Adrenal gland (tissue), 9 donors: ENCODE measurements at regions not wholly inside any gene's neighbourhood (a gene's known extent, or its start where the extent isn't known, plus 50 kb on each side); places are given as distances from the start of the nearest gene placed in this dataset.

ENCODE experiments used
- DNase-seq, 7 donors: peaks; one replicate each; pipeline ENCODE4 v3.0.0-alpha.2; 2019 to 2020
- H3K27ac ChIP-seq, 5 donors: fragments of 200-600 bp; sonication (generic) in 4 of 5; 1 replicate in 3 of 5; 2 replicates in 2 of 5; pipeline versions ENCODE4 v1.5.1 to v1.8.0; 2016 to 2020; ENCODE audit warnings: mild to moderate bottlenecking in 1 of 5
- H3K27me3 ChIP-seq: fragments of 200-600 bp; 2 replicates; pipeline ENCODE4 v1.8.0; 2021
- H3K36me3 ChIP-seq, 2 donors: fragments of 200-600 bp; replicated peaks in 1 of 2; 1 replicate in 1 of 2; 2 replicates in 1 of 2; pipeline versions ENCODE4 v1.5.1 to v1.8.0; 2018 to 2022
- H3K4me1 ChIP-seq, 2 donors: fragments of 200-600 bp; replicated peaks in 1 of 2; 1 replicate in 1 of 2; 2 replicates in 1 of 2; pipeline versions ENCODE4 v1.5.1 to v1.8.0; 2018 to 2021
- H3K4me3 ChIP-seq, 4 donors: fragments of 200-600 bp; sonication (generic) in 3 of 4; one replicate each; pipeline ENCODE4 v1.5.1; 2016 to 2018
- H3K9me3 ChIP-seq, 3 donors: fragments of 200-600 bp; sonication (generic) in 1 of 3; replicated peaks in 1 of 3; 1 replicate in 2 of 3; 2 replicates in 1 of 3; pipeline versions ENCODE4 v1.5.1 to v1.8.0; 2016 to 2021
- CTCF ChIP-seq, 6 experiments: fragments of 450-650 bp in 4 of 6; fragments of 200-600 bp in 2 of 6; sonication (generic) in 1 of 6; IDR thresholded peaks; 1 replicate in 5 of 6; 2 replicates in 1 of 6; pipeline versions ENCODE4 v1.5.1 to v1.8.0; 2016 to 2021; ENCODE audit warnings: antibody characterized with exemption in 6 of 6, mild to moderate bottlenecking in 2 of 6, moderate library complexity in 1 of 6
- POLR2A ChIP-seq, 2 donors: fragments of 450-650 bp; IDR thresholded peaks; one replicate each; pipeline ENCODE4 v1.6.1; 2017; ENCODE audit warnings: antibody characterized with exemption in 2 of 2, mild to moderate bottlenecking in 2 of 2, moderate library complexity in 1 of 2
- WGBS, 4 donors: extraction: QIAGEN DNeasy Blood & Tissue Kit in 2 of 4; methylation state at CpG; one replicate each; pipeline versions ENCODE4 v1.1.5 to v1.1.7; 2013 to 2017; 5-methylcytosine and 5-hydroxymethylcytosine counted together
- intact Hi-C, 2 donors: fragments of 100-400 bp; cut with DNase I; formaldehyde crosslinking; loops; one replicate each; pipeline versions ENCODE4 v1.14.1 to v1.15.0; 2022 to 2023
- donor health status: healthy with polysubstance abuse.
- donor health status: Bipolar disorder and iron deficiency.
- donor health status: DM: yes; HTN: yes; CAD: no.
- donor health status: DM: no; HTN: no; CAD: no.
- donor health status: DM: no; HTN: no; CAD: no.

DNA sequence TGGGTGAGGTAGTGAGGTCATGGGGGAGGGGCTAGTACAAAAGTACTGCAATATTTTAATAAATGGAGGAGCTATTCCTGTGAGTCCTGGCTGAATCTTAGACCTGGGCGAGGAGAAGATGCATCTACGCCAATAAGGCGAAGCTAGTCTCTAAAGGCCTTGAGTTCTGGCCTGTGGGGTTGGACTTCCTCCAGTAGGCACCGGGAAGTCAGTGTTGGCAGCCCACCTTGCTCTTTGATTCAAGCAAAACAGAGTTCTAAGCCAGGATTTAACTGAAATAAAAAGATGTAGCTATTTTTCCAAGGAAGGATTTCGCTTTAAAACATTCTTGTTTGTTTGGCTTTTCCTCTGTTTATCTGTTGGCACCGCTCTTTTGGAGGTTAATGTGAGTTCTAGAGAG lies 244.6 kb downstream of the KIF4B start:
- Histone ChIP-seq H3K36me3 (no peaks in the 10 kb centered on the region), H3K27me3 (no peaks in the 10 kb centered on the region), H3K9me3 (no peaks in the 10 kb centered on the region), H3K4me1 (no peaks in the 10 kb centered on the region), H3K4me3 (no peak overlapping the region), H3K27ac (no peak overlapping the region)
- WGBS, 4 donors, result 74 to 79% (median 77%) methylated on average over 6 of the region's 6 CpGs
- intact Hi-C loops, result no loop called here
- no peak for DNase-seq
- TF ChIP-seq CTCF (IDR thresholded peaks at IDR 0.05), result no peak
- no peak for TF ChIP-seq POLR2A (IDR thresholded peaks at IDR 0.05)

GRCh38 chr5:155259648-155260047 lies 246.1 kb downstream of the KIF4B start:
- Histone ChIP-seq H3K36me3 (no peaks in the 10 kb centered on the region), H3K27ac (no peak overlapping the region), H3K9me3 (no peaks in the 10 kb centered on the region), H3K27me3 (no peaks in the 10 kb centered on the region), H3K4me1 (no peaks in the 10 kb centered on the region), H3K4me3 (no peak overlapping the region)
- WGBS, 4 donors, result 57 to 71% (median 63%) methylated on average over 2 to 5 of the region's 5 CpGs
- no peak for DNase-seq
- no peak for TF ChIP-seq POLR2A (IDR thresholded peaks at IDR 0.05)
- TF ChIP-seq CTCF (IDR thresholded peaks at IDR 0.05), result no peak
- intact Hi-C loops, result no loop called here

DNA sequence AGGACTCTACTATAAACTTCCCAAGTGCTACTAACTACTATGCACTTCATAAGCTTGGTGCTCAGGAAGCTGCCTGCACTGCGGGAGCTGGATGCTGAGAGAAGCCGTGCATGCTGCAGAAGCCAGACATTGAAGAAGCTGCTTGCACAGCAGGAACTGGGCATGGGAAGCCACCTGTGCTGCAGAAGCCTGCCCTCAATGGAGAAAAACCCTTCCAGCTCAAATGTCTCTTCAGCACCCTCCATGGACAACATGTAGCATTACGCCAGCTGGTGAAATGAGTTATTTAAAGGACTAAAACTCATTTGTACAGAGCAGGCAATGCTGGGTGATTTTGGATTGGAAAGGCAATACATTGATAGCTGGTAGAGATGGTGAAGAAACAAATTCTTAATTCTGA lies 247.2 kb downstream of the KIF4B start:
- Histone ChIP-seq H3K4me3 (no peak overlapping the region), H3K27ac (no peak overlapping the region), H3K36me3 (no peaks in the 10 kb centered on the region), H3K4me1 (no peaks in the 10 kb centered on the region), H3K9me3 (no peaks in the 10 kb centered on the region), H3K27me3 (no peaks in the 10 kb centered on the region)
- no peak for DNase-seq
- 55 to 69% (median 60%) methylated on average over 1 to 3 of the region's 3 CpGs for WGBS, 4 donors
- TF ChIP-seq CTCF (IDR thresholded peaks at IDR 0.05) (no peak), POLR2A (IDR thresholded peaks at IDR 0.05) (no peak)
- intact Hi-C loops, result no loop called here

DNA sequence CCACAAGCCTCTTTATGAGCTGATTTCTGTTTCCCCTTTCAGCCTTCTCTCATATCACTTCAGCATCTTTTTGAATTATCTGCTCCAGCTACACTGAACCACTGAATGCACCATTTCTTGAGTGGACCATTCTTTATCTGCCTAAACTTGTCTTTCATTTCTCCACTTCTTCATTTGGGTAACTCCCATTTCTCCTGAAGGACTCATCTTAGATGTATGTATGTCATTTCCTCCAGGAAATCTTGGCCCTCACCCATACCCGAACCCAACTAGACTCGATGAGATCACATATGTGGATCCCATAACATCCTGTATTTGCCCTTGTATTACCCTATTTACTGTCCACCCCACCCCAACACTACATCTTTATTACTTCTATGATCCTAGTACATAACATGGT lies 249.8 kb downstream of the KIF4B start:
- H3K4me3 ChIP-seq, result no peak overlapping the region
- intact Hi-C loops, result no loop called here
- WGBS, 4 donors, result 77 to 84% (median 82%) methylated on average over 2 of the region's 2 CpGs
- no peak for DNase-seq
- H3K27ac ChIP-seq, result no peak overlapping the region
- no peaks in the 10 kb centered on the region for H3K27me3 ChIP-seq
- H3K36me3 ChIP-seq, result no peaks in the 10 kb centered on the region
- no peaks in the 10 kb centered on the region for H3K4me1 ChIP-seq
- no peaks in the 10 kb centered on the region for H3K9me3 ChIP-seq
- TF ChIP-seq CTCF (IDR thresholded peaks at IDR 0.05) (no peak), POLR2A (IDR thresholded peaks at IDR 0.05) (no peak)
